ENCODE measurements at regions not wholly inside any gene's neighbourhood (a gene's known extent, or its start where the extent isn't known, plus 50 kb on each side); places are given as distances from the start of the nearest gene placed in this dataset.

DNA sequence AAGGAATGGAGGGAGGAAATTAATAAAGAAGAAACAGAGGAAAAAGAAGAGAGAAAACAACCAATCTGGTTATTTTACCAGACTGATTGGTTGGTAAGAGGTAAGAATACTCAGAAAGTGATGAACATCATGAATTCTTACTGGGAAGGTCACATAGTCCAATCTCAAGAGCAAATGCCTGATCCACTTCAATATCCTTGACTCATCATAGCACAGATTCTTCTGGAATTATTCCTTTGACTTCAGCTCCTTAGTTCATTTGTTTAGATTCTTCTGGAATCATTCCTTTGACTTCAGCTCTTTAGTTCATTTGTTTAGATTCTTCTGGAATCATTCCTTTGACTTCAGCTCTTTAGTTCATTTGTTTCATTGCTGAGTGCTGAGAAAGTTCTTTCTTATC is 2030.6 kb upstream of the CELF4 start:
- TF ChIP-seq CTCF (IDR thresholded peaks at IDR 0.05), result no peak
- TF ChIP-seq POLR2A (IDR thresholded peaks at IDR 0.05), result no peak
